Vagina (tissue), 2 donors: ENCODE measurements at regions not wholly inside any gene's neighbourhood (a gene's known extent, or its start where the extent isn't known, plus 50 kb on each side); places are given as distances from the start of the nearest gene placed in this dataset.

Experiments used
- DNase-seq, 2 donors: peaks; one replicate each; pipeline ENCODE4 v3.0.0-alpha.2; 2017; ENCODE audit errors: extremely low spot score in 2 of 2
- H3K27ac ChIP-seq: fragments of 200-600 bp; sonication (generic); one replicate; pipeline ENCODE4 v1.5.1; 2019
- H3K27me3 ChIP-seq: fragments of 200-600 bp; sonication (generic); one replicate; pipeline ENCODE4 v1.5.1; 2019
- H3K36me3 ChIP-seq, 2 donors: fragments of 200-600 bp; sonication (generic); one replicate each; pipeline ENCODE4 v1.5.1; 2017 to 2019
- H3K4me1 ChIP-seq: fragments of 200-600 bp; sonication (generic); one replicate; pipeline ENCODE4 v1.5.1; 2019
- H3K4me3 ChIP-seq, 2 donors: fragments of 200-600 bp; sonication (generic); 1 replicate in 1 of 2; 2 replicates in 1 of 2; pipeline ENCODE4 v1.5.1; 2016 to 2019
- H3K9me3 ChIP-seq: fragments of 200-600 bp; sonication (generic); one replicate; pipeline ENCODE4 v1.5.1; 2019
- CTCF ChIP-seq, 3 experiments: fragments of 450-650 bp in 2 of 3; fragments of 200-600 bp in 1 of 3; sonication (generic) in 1 of 3; IDR thresholded peaks; one replicate each; pipeline ENCODE4 v1.5.1; 2017 to 2019; ENCODE audit warnings: antibody characterized with exemption in 3 of 3, mild to moderate bottlenecking in 2 of 3, moderate library complexity in 2 of 3
- POLR2A ChIP-seq, 2 donors: fragments of 450-650 bp; IDR thresholded peaks; one replicate each; pipeline ENCODE4 v1.6.1; 2017; ENCODE audit warnings: antibody characterized with exemption in 2 of 2, mild to moderate bottlenecking in 2 of 2, moderate library complexity in 2 of 2
- POLR2AphosphoS5 ChIP-seq, 2 donors: sonication (generic); formaldehyde crosslinking; IDR thresholded peaks; one replicate each; pipeline ENCODE4 v1.9.0; 2017; ENCODE audit warnings: antibody characterized with exemption in 2 of 2, mild to moderate bottlenecking in 2 of 2, low read depth in 1 of 2; ENCODE audit not compliant: insufficient read depth in 1 of 2
- intact Hi-C: fragments of 100-400 bp; cut with DNase I; formaldehyde crosslinking; loops from one replicate; pipeline ENCODE4 v1.15.1; 2023

DNA sequence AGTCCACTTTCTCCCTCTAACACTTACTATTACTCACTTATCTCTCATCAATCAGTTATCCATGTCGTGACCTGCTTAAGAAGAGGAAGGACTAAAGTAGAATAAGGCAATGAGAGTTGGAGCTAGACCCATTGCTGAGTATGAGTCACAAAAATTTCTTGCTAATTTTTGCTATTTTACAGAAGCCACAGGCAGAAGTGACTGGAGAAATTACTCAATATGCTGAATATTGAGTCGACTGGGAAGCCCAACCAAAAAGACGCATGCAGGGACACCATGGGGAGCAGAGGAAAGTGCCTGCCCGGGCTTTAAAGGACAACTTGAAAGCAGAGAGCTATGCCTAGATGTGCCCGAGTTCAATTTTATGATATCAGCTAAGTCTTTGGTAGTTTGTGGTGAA lies 115.4 kb upstream of the FOXG1 start:
- no peaks in the 10 kb centered on the region for H3K4me1 ChIP-seq
- intact Hi-C loops: no loop called here
- no peak for TF ChIP-seq CTCF (IDR thresholded peaks at IDR 0.05)
- TF ChIP-seq POLR2A (IDR thresholded peaks at IDR 0.05): no peak
- TF ChIP-seq POLR2AphosphoS5 (IDR thresholded peaks at IDR 0.05; ENCODE audit: insufficient read depth in 1 of 2, low read depth in 1 of 2): no peak
- no peak overlapping the region for H3K27ac ChIP-seq
- no peaks in the 10 kb centered on the region for H3K36me3 ChIP-seq
- no peaks in the 10 kb centered on the region for H3K27me3 ChIP-seq
- no peaks in the 10 kb centered on the region for H3K9me3 ChIP-seq
- H3K4me3 ChIP-seq: no peak overlapping the region
- no peak for DNase-seq

DNA sequence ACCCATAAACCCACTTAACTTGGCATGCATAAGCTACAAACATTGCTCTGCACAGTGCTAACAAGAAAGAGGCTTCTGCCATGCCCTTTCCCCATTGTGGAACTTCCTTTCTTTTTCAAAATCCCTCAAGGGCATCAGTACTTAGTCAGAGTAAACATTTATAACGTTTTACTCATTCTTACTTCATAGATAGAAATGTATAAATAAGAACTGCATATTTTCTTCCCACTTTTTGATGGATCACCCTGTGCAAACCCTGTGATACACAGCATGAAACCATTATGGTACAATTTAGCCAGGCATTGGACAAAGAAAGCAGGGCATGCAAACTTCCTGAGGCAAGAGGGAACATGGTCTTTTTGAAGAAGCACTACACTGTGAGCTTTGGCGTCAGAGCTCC lies 113.8 kb upstream of the FOXG1 start:
- DNase-seq: no peak
- H3K27ac ChIP-seq: no peak overlapping the region
- no peak overlapping the region for H3K4me3 ChIP-seq
- H3K36me3 ChIP-seq: no peaks in the 10 kb centered on the region
- TF ChIP-seq POLR2A (IDR thresholded peaks at IDR 0.05) (no peak), CTCF (IDR thresholded peaks at IDR 0.05) (no peak), POLR2AphosphoS5 (IDR thresholded peaks at IDR 0.05; ENCODE audit: insufficient read depth in 1 of 2, low read depth in 1 of 2) (no peak)
- intact Hi-C loops: no loop called here
- H3K4me1 ChIP-seq: no peaks in the 10 kb centered on the region
- H3K27me3 ChIP-seq: no peaks in the 10 kb centered on the region
- H3K9me3 ChIP-seq: no peaks in the 10 kb centered on the region

DNA sequence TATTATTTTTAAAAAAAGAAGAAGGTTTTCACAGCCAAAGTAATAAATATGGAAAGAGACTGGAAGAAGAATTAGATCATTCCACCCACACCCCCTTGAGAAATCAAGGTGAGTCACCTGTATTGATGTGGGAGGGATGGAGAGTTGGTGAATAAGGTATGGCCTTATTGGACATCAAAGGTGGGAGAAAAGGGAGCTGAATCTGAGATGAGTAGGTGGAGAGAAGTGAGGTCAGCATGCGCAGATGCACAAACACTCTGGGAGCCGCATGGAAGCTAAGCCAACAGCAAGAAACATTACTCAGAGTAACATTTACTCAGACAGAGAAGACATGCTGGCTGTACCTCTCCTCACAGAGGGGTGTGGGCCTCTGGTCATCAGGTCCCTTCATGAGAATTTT lies 113.1 kb upstream of the FOXG1 start:
- DNase-seq: no peak
- Histone ChIP-seq H3K27me3 (no peaks in the 10 kb centered on the region), H3K4me3 (no peak overlapping the region), H3K9me3 (no peaks in the 10 kb centered on the region), H3K27ac (no peak overlapping the region), H3K36me3 (no peaks in the 10 kb centered on the region), H3K4me1 (no peaks in the 10 kb centered on the region)
- intact Hi-C loops: no loop called here
- TF ChIP-seq CTCF (IDR thresholded peaks at IDR 0.05) (no peak), POLR2AphosphoS5 (IDR thresholded peaks at IDR 0.05; ENCODE audit: insufficient read depth in 1 of 2, low read depth in 1 of 2) (no peak), POLR2A (IDR thresholded peaks at IDR 0.05) (no peak)

- Histone ChIP-seq H3K4me3 (no peak overlapping the region), H3K4me1 (no peaks in the 10 kb centered on the region), H3K27ac (no peak overlapping the region), H3K27me3 (no peaks in the 10 kb centered on the region), H3K9me3 (no peaks in the 10 kb centered on the region), H3K36me3 (no peaks in the 10 kb centered on the region)
- intact Hi-C loops: no loop called here
- no peak for TF ChIP-seq POLR2A (IDR thresholded peaks at IDR 0.05)
- TF ChIP-seq CTCF (IDR thresholded peaks at IDR 0.05): no peak
- no peak for TF ChIP-seq POLR2AphosphoS5 (IDR thresholded peaks at IDR 0.05; ENCODE audit: insufficient read depth in 1 of 2, low read depth in 1 of 2)
- DNase-seq: no peak
Observed at GRCh38 chr14:28656704-28657255, 109.8 kb upstream of the FOXG1 start.

GRCh38 chr14:28661171-28661772 lies 105.3 kb upstream of the FOXG1 start:
- H3K27ac ChIP-seq: no peak overlapping the region
- H3K9me3 ChIP-seq: no peaks in the 10 kb centered on the region
- no peak for TF ChIP-seq CTCF (IDR thresholded peaks at IDR 0.05)
- DNase-seq: no peak
- no peak overlapping the region for H3K4me3 ChIP-seq
- H3K36me3 ChIP-seq: no peaks in the 10 kb centered on the region
- intact Hi-C loops: no loop called here
- H3K27me3 ChIP-seq: no peaks in the 10 kb centered on the region
- H3K4me1 ChIP-seq: no peaks in the 10 kb centered on the region
